AG20443 (cell line): ENCODE measurements at regions not wholly inside any gene's neighbourhood (a gene's known extent, or its start where the extent isn't known, plus 50 kb on each side); places are given as distances from the start of the nearest gene placed in this dataset.

Experiments
- DNase-seq: peaks from one replicate; pipeline ENCODE4 v3.0.0; 2012; ENCODE audit warnings: low spot score, mixed read lengths

DNA sequence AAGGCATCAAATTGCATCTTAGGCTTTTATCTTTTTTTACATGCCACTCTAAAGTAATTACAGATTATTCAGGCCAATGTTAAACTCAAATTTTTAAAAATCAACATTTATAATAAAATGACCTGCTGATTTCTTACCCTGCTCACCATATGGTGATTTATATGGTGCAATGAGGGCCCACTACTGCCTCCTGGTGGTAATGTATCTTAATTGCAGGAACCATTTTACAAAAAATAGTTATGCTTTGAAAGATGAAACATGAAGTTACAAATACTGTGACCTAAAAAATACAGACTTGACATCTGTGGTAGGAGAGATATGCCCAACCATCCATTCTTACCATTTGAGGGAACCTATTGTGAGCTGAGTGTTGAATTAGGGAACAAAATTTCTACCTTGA lies 292.6 kb upstream of the TAS2R1 start:
- DNase-seq, result no peak

DNA sequence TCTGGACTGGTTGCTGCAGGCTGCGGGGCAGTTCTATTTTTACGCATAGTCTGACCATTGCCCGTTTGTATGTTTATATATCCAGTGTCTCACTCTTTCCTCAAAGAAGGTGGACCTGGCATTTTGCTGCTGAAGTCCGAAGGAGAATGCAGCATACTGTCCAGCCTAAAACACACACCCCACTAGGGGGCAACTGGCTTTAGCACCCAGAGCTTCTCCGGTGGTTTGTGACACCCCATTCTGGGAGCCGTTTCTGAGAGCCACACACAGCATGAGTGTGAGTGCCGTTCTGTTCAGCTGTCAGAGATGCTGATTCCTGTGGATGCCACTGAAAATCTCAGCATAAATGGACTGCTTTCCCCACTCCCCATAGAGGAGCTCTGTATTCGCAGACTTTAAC lies 290.5 kb upstream of the TAS2R1 start:
- no peak for DNase-seq

DNA sequence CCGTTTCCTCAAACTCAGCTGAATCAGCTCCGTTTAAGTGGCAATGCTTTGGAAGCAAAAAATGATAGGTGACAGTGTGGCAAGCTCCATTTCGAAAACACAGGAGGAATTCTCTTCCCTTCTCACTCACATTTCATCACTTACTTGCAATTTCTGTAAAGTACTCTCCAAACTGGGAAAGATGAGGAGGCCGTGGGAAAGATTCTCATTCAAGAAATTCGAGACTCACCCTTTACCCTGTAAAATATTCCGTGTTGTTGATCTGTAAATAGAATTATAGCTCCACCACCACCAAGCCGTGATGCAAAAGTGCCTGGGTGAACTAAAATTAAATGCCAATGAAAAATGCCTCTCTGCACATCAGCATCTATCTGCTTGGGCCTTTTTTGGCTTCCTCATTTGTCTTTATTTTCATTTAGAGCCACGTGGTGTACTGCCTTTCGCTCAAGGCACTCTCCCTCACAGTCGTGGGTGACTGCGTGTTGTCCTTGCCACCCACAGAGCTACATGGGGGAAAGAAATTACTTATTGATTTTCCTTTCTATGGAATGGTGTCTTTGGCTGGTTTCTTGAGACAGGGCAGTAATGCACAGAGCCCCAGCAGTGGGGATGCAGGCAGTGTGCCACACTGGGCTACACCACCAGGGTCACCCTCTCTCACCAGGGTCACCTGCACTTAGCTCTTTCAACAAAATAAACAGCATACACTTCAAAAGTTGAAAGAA lies 289.3 kb upstream of the TAS2R1 start:
- no peak for DNase-seq

DNA sequence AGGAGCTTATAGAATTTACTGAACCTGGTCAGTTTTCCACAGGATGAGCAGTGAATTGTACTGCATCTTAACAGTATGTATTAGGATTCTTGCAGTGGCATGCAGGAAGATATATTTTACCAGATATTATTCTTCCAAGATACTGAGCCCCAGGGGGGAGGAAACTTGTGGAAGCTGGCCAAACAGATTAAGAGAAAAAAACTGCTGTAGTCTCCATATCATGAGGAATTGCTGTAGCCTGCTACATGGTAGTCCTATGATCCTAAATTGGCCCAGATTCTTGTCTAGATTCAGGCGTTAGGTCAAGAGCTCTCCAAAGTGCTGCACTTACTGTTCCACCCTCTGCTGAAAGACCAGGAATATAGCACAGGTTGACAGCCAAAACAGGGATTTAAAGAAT lies 275.5 kb upstream of the TAS2R1 start:
- DNase-seq, result no peak

DNA sequence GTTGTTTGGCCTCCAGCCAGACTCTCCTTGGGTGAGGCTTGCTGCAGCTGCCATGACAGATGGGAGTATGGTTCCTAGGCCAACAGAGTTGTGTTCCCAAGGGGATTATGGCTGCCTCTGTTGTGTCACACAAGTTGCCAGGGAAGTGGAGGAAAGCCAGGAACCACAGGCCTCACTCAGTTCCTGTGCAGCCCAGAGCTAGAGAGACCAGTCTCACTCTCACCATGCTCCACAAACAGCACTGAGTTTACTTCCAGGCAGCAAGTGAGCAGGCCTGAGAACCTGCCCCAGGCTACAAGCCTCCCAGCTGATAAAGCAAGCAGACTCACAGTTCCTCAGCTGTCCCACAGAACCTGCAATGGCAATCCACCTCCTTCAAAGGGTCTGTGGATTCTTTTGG lies 273.6 kb upstream of the TAS2R1 start:
- DNase-seq, result no peak

DNA sequence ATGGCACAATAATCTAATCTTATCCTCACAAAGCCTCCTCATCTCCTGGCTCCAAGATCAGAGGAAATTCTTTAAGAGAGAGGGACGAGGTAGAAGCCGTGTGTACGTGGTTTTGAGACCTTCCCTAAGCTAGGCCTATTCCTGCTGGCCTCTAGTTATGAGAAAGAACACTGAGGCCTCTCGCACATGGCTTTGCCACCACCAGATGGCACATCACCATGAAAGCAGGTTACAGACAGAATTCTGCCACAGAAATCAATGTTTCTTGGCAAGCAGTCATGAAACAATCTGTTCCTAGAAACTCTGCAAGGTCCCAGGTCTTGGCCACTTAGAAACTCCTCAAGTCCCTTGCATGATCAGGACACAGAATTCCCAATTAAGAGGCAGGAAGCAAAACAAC lies 268.2 kb upstream of the TAS2R1 start:
- peak; percentile 62 for DNase-seq

DNA sequence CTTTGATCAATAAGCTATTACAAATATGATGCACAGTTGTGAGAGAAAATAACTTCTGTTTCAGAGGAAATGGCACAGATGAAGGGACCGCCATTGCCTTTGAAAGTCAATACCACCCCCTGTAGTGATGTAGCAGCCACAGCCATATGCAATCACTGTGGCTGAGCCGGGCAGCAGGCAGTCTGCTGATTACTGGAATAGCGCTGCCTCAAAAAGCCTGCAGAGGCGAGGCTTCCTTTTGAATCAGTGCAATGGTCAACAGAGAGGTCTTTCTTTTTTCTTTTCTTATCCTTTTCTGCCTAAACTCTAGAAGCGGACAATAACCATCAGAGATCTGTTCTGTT lies 265.1 kb upstream of the TAS2R1 start:
- DNase-seq, result no peak

DNA sequence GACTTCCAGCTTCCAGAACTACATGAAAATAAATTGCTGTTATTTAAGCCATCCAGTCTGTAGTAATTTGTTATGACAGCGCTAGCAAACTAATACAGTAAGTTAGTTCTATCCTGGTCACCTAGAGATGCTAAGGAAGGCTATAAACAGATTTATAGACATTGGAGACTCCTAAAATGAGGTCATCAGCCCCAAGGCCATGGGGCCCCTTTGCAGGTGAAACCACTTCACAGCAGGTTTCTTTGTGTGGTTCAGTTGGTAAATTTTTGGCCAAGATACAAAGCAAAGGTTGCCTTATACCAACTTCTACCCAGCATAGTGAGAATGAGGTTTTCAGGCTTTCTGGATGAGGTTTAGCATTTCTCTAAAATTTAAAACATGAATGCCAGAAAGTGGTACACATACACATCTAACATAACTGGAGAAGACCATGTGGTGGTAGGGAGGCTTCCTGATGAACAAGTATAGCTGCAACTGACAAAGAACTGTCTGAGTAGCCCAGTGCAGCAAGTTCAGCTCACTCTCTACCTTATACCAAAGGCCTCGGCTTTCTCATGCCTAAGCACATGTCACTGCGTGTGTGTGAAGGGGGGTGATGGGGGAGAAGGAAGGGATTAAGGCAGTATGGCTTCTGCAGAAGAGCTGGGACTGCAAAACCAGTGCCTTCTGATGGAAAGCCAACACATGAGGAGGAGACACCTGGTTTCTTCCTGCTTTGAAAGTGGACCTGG lies 264.6 kb upstream of the TAS2R1 start:
- no peak for DNase-seq

DNA sequence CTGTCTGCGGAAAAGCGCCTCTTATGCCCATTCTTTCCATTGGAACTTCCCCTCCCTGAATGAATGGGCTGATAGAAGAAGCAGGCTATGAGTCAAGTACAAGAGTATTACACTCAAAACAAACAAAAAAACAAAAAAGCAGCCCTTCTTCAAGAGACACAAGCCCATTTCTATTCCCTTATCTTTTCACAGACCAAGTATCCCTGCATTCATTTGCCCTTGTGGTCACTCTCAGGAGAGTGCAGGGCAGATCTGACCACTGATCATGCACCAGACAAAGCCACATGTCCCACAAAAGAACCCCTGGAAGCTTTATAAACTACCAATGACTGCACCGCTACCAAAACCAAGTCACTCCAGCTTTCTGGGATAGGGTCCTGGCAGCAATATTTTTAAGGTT lies 262.5 kb upstream of the TAS2R1 start:
- no peak for DNase-seq

DNA sequence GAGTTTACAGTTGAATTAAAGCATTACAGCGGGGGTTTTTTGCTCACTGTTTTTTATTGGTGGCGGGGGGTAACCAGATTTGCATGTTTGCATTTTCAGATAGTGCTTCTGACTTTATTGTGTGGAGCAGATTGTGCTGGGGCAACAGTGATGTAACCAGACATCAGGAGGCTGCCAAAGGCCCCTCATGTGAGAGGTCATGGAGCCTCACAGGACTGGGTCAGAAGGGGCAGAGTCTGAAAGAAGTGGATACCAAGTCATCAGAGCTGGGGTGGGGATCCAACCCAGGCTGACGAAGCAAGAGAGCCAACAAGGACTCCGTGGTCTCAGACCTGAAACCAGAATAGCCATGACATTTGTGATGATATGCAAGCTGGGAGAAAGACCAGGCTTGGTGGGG lies 259.4 kb upstream of the TAS2R1 start:
- no peak for DNase-seq

DNA sequence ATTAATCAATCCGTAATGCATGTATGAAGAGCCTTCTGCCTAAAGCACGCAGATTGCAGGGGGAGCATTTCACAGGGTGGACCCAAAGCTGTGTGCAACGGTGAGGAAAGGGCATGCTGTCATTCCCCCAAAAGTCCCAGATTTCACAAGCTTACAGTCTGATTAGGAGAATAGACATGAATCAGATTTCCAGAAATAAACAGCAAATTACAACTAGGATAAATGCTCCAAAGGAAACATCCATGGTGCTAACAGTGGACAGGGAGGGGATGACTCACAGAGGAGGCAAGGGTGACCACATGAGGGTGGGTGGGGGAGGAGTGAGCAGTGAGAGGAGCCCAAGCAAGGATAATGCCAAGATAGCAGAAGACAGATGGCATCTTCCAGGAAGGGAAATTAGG lies 258.4 kb upstream of the TAS2R1 start:
- DNase-seq, result peak; percentile 91

DNA sequence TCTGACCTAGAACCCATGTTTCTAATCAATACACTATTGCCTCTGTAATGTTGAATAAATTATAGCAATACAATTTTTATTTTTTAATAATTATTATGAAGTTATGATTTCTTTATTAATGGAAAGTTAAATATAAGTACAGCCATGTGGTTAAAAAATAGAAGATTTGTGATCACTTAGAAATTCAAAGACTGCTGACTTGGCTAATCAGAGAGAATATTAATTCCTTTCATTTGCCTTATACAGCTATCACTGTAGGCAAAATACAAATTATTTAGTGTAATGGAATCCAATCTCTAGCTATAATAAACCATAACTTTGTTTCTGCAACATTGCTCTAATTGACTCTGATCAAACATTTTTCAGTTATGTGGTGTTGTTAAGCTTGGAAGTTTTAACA lies 255.0 kb upstream of the TAS2R1 start:
- no peak for DNase-seq

DNA sequence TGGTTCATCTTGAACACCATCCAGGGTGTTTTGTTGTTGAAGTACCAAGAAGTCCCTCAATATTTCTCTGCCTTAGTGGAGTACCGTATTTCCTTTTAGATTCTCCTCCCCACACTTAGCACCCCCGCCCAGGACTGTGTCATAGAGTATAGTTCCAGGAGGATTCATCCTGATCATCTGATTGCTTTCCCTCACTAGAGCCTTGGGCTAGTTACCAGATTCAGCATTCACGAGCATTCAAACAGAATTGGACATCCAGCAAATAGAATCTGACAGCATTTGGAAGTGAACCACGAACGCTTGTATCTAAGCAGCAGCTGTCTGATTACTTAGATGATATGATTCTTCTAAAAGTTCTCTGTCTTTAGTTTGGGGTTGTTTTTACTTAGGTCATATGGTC lies 248.1 kb upstream of the TAS2R1 start:
- peak; percentile 39 for DNase-seq

DNA sequence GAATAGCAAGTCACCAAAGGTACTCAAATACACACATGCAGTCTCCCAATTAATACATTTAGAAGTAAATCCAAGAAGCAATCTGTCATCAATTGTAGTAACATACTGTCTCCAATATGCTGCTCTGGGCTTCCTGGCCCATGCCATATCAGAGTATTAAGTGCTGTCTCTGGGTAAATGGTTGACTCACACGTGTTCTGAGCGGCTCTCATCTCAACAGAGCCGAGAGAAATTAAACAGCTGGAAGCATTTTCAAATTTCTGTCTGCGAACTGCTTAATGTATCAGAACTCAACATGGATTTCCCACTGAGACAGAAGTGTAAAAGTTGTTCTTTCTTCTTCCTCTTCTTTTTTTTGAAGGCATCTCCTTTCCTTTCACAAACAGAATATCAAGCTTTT lies 247.3 kb upstream of the TAS2R1 start:
- peak; percentile 37 for DNase-seq

DNA sequence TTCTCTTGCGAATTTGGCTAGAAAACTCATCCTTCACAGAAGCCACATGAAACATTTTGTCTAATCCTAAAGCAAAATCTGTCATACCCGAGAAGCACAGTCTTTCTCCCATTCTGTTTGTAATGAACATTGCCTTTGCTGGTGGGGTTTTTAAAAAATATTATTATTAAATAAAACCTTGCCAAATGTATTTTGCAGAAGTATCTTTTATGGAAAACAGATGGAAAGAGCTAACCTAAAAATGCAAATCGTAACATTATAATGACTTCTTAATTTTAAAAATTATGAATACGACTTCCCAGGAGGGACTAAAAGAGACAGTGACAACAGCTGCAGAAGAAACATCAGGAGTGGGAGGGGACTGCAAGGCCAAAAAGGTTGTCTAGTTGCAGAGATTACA lies 246.3 kb upstream of the TAS2R1 start:
- DNase-seq, result no peak

DNA sequence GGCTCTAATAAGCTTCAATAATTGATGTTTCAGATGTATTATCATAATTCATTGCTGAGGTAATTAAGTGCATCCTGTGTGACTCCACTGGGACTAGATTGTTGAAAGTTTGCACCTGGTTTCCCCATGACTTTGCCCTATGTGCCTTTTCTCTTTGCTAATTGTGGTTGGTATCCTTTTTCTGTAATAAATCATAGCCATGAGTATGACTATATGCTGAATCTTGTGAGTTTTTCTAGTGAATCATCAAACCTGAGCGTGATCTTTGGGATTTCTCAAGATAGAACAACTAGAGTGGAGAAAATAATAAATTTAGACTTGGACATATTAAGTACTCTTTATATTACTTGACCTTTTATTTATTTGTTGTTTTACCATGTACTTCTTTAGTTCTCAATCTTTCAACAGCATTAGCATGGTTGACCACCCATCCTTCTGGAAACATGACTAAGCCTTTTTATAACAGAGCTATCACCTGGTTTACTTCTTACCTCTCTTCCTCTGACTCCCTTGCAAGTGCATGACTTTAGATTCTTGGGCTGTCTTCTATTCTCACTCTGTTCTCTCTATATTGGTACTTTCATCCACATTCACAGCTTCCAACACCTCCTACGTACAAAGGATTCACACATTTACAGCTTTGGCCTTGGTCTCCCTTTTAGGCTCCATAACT lies 239.6 kb upstream of the TAS2R1 start:
- DNase-seq, result peak; percentile 59

DNA sequence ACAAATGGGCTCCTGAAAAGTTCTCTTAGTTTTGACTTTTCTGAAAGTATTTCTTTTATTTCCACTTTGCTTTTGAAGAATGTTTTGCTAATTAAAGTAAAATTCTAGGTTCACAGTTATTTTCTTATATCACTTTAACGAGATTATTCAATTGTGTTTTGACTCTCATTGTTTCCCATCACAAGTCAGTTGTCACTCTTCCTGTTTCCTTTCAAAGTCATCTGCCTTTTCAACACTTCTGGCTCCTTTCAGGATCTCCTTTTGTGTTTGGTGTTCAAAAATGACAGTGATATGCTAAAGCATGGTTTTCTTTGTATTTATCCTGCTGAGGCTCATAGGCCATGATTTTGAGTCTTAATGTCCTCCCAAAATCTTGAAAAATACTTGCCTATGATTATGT lies 235.4 kb upstream of the TAS2R1 start:
- DNase-seq, result no peak

DNA sequence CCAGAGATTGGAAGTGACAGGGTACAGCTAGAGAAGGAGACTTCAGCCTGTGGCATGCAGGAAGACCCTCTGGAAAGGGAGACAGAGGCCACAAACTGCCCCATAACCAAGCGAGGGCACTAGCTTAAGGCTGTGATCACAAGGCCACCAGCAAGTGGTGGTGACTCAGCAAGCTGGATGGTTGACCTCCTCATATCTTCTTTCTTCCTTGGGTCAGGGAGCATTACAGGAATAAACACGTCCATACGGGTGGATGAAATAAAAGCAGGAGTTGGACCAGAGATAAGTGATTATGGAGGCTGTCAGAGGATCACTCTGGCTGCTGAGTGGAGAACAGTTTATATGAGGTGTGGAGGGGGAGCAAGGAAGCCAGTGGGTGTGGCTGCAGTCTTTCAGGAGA lies 234.6 kb upstream of the TAS2R1 start:
- no peak for DNase-seq

DNA sequence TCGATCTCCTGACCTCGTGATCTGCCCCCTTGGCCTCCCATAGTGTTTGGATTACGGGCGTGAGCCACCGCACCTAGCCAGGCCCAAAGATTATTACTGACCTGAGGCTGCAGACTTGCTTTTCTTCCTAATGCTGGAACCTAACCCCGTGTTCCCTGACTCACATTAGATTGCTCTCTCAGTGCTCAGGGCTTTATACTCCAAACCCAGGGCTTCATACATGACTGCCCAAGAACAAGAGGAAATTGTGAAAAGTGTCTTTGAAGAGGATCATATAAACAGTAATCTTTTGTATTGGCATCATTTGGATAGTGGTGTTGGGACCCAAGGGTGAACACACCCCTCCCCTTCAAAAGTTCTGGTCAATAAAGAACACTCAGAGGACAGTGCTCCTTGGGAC lies 233.3 kb upstream of the TAS2R1 start:
- DNase-seq, result no peak

DNA sequence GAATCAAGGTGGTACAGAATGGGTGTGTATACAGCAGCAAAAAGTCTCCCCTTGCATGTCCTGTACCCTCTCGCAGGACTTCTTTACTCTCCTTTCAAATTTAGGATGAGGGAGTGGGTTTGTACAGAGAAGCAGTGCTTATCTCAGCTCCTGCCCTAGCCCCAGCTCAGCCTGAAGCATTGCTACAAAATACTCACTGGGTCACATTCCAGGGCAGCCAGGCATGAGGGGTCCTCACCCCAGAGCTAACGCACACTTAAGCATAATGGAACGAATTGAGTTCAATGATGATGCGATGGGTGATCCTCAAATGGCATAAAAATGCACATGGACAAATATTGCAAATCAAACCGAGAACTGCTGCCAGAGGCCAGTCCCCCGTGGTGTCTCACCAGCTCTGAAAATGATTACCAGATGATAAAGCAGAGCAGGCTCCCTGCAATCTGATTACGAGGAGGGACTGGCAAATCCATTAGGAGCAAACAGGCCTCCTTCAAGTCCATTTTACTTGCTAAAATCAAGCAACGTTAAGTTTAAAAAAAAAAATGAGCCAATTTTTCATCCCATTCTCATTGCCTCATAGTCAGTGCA lies 231.6 kb upstream of the TAS2R1 start:
- DNase-seq, result peak; percentile 72

DNA sequence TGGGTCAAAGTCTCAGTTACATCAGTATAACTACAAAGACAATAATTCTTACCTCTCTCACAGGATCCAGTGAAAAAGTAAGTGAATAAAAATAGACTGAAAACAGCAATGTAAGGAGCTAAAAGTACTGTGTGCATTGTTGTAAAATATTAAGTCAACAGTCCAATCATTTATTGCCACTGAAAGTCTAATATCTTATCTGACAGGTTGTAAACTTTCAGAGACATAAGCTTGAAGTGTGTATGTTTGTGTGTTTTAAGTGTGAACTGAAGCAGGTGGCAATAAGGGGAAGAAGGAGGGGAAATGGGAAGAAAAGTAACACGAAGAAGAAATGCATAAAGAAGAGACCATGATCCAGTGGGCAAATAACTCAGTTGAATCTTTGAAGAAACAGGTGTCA lies 229.7 kb upstream of the TAS2R1 start:
- DNase-seq, result no peak

DNA sequence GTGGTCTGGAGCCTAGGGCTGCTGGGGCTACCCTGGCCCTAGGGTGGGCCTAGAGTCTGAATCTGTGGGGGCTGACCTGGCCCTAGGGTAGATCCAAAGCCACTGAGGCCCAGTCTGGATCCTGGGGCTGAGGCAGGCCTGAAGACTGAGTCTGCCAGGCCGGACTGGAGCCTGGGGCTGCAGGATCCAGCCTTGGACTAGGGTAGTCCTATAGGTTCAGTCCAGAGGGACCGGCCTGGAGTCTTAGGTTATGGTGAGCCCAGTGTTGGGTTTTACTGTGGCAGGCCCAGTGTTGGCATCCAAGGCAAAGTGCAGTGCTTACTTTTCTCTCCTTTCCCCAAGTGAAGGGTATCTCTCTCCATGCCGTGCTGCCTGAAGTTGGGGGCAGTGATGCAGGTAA lies 227.9 kb upstream of the TAS2R1 start:
- no peak for DNase-seq

DNA sequence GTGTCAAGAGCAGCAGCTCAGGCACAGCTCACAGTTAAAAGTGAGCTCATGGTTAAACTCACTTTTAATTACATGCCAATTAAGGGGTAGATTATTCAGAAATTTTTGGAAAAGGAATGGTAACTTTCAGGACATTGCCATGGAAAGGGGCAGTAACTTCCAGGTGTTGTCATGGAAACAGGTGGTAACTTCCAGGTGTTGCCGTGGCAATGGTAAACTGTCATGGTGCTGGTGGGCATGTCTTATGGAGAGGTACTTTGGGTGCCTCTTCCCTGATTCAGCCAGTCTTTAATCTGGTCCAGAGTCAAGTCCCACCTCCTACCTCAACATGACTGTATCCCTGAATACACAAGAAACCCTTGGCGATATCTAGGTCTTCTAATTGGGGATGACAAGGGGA lies 223.2 kb upstream of the TAS2R1 start:
- DNase-seq, result no peak
